Brain microvascular endothelial cell (primary cell): ENCODE measurements at regions not wholly inside any gene's neighbourhood (a gene's known extent, or its start where the extent isn't known, plus 50 kb on each side); places are given as distances from the start of the nearest gene placed in this dataset.
"Not testable (repeated sequence)": the region's sequence is repeated elsewhere in the genome, so short reads cannot be mapped to it uniquely, and the experiment has no call there.

ENCODE experiments used
- DNase-seq: peaks from one replicate; pipeline ENCODE4 v3.0.0-alpha.2; 2020
- H3K27ac ChIP-seq: fragments of 250-450 bp; sonication (Bioruptor Pico); 2 replicates; pipeline ENCODE4 v1.5.1; 2020; ENCODE audit warnings: mild to moderate bottlenecking, moderate library complexity
- H3K27me3 ChIP-seq: fragments of 250-450 bp; sonication (Bioruptor Pico); replicated peaks from 2 replicates; pipeline ENCODE4 v1.5.1; 2020; ENCODE audit warnings: mild to moderate bottlenecking
- H3K36me3 ChIP-seq: fragments of 250-450 bp; sonication (Bioruptor Pico); replicated peaks from 2 replicates; pipeline ENCODE4 v1.5.1; 2020; ENCODE audit warnings: mild to moderate bottlenecking
- H3K4me3 ChIP-seq: 2 replicates; pipeline ENCODE4 v1.5.1; 2011; ENCODE audit warnings: low read depth, mild to moderate bottlenecking, control low read depth, low read length, moderate library complexity
- in situ Hi-C: cut with HindIII; loops from 2 replicates; pipeline ENCODE4 v1.10.0; 2017; ENCODE audit warnings: low sequenced_read_pairs, low pct_ligation_motif_present
- TF ChIP-seq, protein P1 (sequence below): IDR thresholded peaks from 2 replicates; pipeline ENCODE4 v1.5.1; 2011; ENCODE audit warnings: low read depth, mild to moderate bottlenecking, moderate library complexity, low read length, control low read depth, inconsistent platforms; ENCODE audit errors: missing control alignments

DNA sequence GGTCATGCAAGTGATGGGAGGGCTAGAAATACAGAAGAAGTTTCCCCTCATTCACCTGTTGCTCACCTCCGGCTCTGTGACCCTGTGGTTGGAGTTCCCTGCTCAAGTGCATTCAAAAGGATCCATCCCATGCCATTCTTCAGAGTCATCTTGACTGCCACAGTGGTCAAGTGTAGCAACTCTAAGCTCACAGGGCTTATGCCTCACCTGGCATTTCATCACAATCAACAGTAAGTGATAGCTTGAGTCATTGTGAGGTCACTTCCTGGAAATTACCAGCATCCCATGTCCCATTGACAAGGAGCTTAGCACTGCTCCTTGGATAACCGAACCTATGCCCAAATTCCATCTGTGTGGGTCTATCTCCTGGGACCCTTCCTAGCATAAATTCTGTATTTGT, 55.6 kb downstream of the OR4C45 start:
- in situ Hi-C loops: no loop called here
- H3K27me3 ChIP-seq: no peaks in the 10 kb centered on the region
- H3K4me3 ChIP-seq: no peak overlapping the region
- H3K36me3 ChIP-seq: no peaks in the 10 kb centered on the region
- TF ChIP-seq, protein P1, sequence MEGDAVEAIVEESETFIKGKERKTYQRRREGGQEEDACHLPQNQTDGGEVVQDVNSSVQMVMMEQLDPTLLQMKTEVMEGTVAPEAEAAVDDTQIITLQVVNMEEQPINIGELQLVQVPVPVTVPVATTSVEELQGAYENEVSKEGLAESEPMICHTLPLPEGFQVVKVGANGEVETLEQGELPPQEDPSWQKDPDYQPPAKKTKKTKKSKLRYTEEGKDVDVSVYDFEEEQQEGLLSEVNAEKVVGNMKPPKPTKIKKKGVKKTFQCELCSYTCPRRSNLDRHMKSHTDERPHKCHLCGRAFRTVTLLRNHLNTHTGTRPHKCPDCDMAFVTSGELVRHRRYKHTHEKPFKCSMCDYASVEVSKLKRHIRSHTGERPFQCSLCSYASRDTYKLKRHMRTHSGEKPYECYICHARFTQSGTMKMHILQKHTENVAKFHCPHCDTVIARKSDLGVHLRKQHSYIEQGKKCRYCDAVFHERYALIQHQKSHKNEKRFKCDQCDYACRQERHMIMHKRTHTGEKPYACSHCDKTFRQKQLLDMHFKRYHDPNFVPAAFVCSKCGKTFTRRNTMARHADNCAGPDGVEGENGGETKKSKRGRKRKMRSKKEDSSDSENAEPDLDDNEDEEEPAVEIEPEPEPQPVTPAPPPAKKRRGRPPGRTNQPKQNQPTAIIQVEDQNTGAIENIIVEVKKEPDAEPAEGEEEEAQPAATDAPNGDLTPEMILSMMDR: no peak
- no peak overlapping the region for H3K27ac ChIP-seq
- DNase-seq: no peak

DNA sequence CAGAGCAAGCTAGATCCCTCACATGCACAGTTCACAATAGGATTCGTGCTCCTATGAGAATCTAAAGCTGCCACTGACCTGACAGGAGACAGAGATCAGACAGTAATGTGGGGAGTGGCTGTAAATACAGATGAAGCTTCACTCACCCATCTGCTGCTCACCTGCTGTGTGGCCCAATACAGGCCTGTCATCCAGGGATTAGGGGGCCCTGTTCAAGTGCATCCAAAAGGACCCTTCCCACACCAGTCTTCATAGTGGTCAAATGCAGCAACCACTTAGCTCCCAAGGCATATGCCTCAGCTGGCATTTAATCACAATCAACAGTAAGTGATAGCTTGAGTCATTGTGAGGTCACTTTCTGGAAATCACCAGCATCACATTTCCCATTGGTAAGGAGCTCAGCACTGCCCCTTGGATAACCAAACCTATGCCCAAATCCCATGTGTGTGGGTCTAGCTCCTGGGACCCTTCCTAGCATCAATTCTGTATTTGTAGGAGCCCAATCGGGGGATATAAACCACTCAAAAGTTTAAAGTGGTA, 65.6 kb downstream of the OR4C45 start:
- Histone ChIP-seq H3K36me3 (no peaks in the 10 kb centered on the region), H3K4me3 (no peak overlapping the region), H3K27ac (no peak overlapping the region), H3K27me3 (no peaks in the 10 kb centered on the region)
- TF ChIP-seq, protein P1: no peak
- in situ Hi-C loops: no loop called here
- no peak for DNase-seq

DNA sequence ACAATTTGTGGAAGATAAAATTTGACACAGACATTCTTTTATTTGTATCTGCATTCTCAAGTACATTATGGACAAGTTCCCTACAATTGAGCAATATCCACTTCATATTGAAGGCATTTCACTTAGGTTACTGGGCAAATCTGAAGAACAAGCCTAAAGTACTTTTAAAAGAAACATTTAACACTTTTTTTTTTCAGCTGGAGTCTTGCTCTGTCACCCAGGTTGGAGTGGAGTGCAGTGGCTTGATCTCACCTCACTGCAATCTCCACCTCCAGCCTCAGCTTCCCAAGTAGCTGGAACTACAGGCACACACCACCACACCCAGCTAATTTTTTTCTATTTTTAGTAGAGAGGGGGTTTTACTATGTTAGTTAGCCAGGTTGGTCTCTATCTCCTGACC, 70.2 kb downstream of the OR4C45 start:
- TF ChIP-seq, protein P1: no peak
- no peak for DNase-seq
- H3K27ac ChIP-seq: no peak overlapping the region
- no peaks in the 10 kb centered on the region for H3K36me3 ChIP-seq
- no peaks in the 10 kb centered on the region for H3K27me3 ChIP-seq
- H3K4me3 ChIP-seq: no peak overlapping the region
- in situ Hi-C loops: no loop called here

DNA sequence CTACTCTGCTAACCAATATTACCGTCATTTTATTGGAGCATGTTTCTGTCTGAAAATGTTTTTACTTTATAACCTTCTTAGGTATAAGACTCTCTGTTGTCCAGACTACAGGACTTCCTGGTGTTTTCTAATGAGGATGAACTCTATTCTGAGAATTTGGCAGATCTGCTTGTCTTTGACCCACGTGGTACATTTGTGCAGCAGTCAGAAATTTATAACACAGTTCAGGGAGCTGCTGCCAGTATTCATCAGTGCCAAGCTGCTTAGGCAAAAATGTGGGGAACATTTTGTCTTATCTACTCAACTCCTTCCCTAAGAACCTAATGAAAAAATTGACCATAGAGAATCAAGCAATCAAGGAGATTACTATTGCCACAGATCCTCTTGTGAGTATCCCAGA, 108.0 kb downstream of the OR4C45 start:
- H3K27ac ChIP-seq, in situ Hi-C loops, H3K4me3 ChIP-seq, DNase-seq, H3K36me3 ChIP-seq, H3K27me3 ChIP-seq: not testable (repeated sequence)

DNA sequence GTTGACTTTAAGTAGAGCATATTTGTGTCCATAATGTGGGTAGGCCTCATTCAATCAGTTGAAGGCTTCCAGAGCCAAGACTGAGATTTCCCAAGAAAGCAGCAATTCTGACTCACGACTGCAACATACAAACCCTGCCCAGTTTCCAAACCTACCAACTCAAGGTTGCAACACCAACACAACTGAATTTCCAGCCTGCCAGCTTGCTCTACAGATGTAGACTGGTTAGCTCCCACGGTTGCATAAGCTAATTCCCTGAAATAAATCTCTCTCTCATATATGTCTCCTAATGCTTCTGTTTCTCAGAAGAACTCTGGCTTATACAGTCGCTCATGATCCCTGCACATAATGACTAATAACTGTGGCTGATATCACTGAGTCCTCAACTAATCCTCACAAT, 113.6 kb downstream of the OR4C45 start:
- in situ Hi-C loops, H3K36me3 ChIP-seq: not testable (repeated sequence)

DNA sequence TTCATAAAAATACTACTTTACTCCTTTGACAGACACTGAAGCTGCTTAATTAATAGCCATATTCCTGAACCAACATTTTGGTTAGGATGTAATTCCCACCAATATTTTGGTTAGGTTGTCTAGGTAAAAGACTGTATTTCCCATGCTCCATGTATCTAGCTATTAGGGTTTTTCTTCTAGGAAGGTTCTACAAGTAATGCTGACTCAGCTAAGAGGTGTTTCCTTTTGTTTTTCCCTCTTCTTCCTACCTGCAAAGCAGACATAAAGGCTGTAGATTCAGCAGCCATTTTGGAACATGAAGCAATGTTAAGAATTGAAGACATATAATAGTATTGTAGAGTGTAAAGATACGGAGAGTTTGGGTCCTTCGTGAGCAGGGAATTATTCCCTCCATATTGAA, 115.3 kb downstream of the OR4C45 start:
- DNase-seq: not testable (repeated sequence)

More for the DNA sequence above, 113.6 kb downstream of the OR4C45 start:
- not testable (repeated sequence) for H3K27ac ChIP-seq, H3K4me3 ChIP-seq, DNase-seq, H3K27me3 ChIP-seq

DNA sequence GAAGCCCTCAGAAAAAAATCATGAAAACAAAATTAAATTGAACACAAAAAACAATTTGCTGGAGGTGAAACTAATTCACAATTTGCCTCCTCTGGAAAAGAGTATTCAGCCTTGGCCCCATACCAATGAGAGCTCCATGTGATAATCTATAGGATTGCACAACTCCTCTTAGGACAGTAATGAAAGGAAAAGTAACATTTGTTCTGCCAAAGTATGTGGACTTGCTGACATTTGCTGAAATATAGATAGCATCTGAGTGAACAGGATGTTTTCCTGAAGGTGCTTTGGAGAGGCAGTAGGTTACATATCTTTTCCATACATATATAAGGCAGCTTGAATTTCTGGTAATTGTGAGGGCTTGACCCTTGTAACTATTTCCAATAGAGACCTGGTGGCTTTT, 122.8 kb downstream of the OR4C45 start:
- DNase-seq: no peak
- no peaks in the 10 kb centered on the region for H3K36me3 ChIP-seq

More for the DNA sequence above, 115.3 kb downstream of the OR4C45 start:
- H3K27me3 ChIP-seq, H3K4me3 ChIP-seq, H3K36me3 ChIP-seq, in situ Hi-C loops, H3K27ac ChIP-seq: not testable (repeated sequence)

More for the DNA sequence above, 122.8 kb downstream of the OR4C45 start:
- no peak overlapping the region for H3K27ac ChIP-seq
- TF ChIP-seq, protein P1: no peak
- no peaks in the 10 kb centered on the region for H3K27me3 ChIP-seq
- in situ Hi-C loops: no loop called here
- H3K4me3 ChIP-seq: no peak overlapping the region
